HL-60 (cell line): ENCODE measurements at regions not wholly inside any gene's neighbourhood (a gene's known extent, or its start where the extent isn't known, plus 50 kb on each side); places are given as distances from the start of the nearest gene placed in this dataset.

ENCODE experiments used
- DNase-seq, 2 experiments: peaks; one replicate each; pipeline ENCODE4 v3.0.0-alpha.2; 2010 to 2020; ENCODE audit warnings: low read depth in 1 of 2, low spot score in 1 of 2
- H3K27ac ChIP-seq: fragments of 250-450 bp; sonication (Bioruptor Pico); replicated peaks from 2 replicates; pipeline ENCODE4 v1.5.1; 2020; ENCODE audit warnings: mild to moderate bottlenecking, moderate library complexity
- H3K27me3 ChIP-seq: fragments of 250-450 bp; sonication (Bioruptor Pico); 2 replicates; pipeline ENCODE4 v1.5.1; 2021; ENCODE audit warnings: mild to moderate bottlenecking, moderate library complexity; ENCODE audit not compliant: insufficient read depth, poor library complexity, severe bottlenecking
- H3K4me3 ChIP-seq: replicated peaks from 2 replicates; pipeline ENCODE4 v1.5.1; 2011; ENCODE audit warnings: mild to moderate bottlenecking, control low read depth, low read length; ENCODE audit not compliant: insufficient read depth
- GABPA ChIP-seq: IDR thresholded peaks from 2 replicates; pipeline ENCODE4 v1.6.1; 2012; ENCODE audit warnings: low read depth
- POLR2AphosphoS5 ChIP-seq: IDR thresholded peaks from 2 replicates; pipeline ENCODE4 v1.6.1; 2012; ENCODE audit warnings: low read depth
- SPI1 ChIP-seq: IDR thresholded peaks from 2 replicates; pipeline ENCODE4 v1.6.1; 2012; ENCODE audit warnings: low read depth, mild to moderate bottlenecking, borderline replicate concordance
- TF ChIP-seq, protein P1 (sequence below): IDR thresholded peaks from 2 replicates; pipeline ENCODE4 v1.6.1; 2012; ENCODE audit warnings: low read depth; ENCODE audit not compliant: insufficient replicate concordance
- TF ChIP-seq, protein P2 (sequence below): IDR thresholded peaks from one replicate; pipeline ENCODE4 v1.5.1; 2011; ENCODE audit warnings: low read length, control low read depth, inconsistent platforms; ENCODE audit not compliant: insufficient read depth

DNA sequence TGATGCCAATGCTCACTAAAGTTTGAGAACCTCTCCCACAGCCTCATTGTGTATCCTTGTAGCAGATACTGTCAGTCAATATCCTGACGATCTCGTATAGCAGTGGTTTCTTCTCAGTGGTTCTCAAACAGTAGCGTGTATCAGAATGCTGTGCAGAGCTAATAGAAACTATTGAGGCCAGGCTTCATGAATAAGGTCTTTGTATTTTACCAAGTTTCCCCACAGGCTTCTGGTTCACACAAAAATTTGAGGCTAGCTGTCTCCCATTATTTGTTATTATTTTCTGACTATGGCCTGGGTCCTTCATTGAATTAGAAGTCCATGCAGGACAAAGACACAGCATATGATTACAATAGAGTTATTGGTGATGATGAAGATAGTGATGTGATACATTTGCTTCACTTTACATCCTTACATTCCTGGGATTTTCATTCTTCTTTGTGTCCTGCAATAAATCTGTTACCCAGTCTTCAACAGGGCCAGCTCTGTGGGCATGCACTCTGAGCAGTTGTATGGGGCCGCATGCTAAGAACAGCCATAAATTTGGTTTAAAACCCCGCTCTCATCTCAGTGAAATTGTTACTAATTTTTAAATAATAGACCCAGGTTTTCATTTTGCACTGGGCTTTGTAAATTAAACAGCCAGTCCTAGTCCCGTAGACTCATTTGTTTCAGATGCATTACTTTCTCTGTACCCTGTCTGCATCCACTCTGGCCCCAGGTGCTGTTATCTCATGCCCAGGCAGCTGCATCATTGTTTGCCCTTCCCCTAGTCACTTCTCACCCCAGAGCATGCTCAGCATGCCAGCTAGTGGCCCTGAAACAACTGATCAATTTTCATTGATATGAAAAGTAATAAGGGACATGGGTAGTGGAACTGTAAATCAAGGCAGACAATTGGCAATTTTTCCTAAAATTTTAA is 199.9 kb upstream of the PIK3R1 start:
- Histone ChIP-seq H3K4me3 (no peak overlapping the region), H3K27ac (no peak overlapping the region), H3K27me3 (no peaks in the 10 kb centered on the region)
- no peak for DNase-seq
- TF ChIP-seq, protein P1, sequence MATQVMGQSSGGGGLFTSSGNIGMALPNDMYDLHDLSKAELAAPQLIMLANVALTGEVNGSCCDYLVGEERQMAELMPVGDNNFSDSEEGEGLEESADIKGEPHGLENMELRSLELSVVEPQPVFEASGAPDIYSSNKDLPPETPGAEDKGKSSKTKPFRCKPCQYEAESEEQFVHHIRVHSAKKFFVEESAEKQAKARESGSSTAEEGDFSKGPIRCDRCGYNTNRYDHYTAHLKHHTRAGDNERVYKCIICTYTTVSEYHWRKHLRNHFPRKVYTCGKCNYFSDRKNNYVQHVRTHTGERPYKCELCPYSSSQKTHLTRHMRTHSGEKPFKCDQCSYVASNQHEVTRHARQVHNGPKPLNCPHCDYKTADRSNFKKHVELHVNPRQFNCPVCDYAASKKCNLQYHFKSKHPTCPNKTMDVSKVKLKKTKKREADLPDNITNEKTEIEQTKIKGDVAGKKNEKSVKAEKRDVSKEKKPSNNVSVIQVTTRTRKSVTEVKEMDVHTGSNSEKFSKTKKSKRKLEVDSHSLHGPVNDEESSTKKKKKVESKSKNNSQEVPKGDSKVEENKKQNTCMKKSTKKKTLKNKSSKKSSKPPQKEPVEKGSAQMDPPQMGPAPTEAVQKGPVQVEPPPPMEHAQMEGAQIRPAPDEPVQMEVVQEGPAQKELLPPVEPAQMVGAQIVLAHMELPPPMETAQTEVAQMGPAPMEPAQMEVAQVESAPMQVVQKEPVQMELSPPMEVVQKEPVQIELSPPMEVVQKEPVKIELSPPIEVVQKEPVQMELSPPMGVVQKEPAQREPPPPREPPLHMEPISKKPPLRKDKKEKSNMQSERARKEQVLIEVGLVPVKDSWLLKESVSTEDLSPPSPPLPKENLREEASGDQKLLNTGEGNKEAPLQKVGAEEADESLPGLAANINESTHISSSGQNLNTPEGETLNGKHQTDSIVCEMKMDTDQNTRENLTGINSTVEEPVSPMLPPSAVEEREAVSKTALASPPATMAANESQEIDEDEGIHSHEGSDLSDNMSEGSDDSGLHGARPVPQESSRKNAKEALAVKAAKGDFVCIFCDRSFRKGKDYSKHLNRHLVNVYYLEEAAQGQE: no peak
- TF ChIP-seq GABPA (no peak), SPI1 (no peak), POLR2AphosphoS5 (no peak)
- TF ChIP-seq, protein P2, sequence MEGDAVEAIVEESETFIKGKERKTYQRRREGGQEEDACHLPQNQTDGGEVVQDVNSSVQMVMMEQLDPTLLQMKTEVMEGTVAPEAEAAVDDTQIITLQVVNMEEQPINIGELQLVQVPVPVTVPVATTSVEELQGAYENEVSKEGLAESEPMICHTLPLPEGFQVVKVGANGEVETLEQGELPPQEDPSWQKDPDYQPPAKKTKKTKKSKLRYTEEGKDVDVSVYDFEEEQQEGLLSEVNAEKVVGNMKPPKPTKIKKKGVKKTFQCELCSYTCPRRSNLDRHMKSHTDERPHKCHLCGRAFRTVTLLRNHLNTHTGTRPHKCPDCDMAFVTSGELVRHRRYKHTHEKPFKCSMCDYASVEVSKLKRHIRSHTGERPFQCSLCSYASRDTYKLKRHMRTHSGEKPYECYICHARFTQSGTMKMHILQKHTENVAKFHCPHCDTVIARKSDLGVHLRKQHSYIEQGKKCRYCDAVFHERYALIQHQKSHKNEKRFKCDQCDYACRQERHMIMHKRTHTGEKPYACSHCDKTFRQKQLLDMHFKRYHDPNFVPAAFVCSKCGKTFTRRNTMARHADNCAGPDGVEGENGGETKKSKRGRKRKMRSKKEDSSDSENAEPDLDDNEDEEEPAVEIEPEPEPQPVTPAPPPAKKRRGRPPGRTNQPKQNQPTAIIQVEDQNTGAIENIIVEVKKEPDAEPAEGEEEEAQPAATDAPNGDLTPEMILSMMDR: no peak

DNA sequence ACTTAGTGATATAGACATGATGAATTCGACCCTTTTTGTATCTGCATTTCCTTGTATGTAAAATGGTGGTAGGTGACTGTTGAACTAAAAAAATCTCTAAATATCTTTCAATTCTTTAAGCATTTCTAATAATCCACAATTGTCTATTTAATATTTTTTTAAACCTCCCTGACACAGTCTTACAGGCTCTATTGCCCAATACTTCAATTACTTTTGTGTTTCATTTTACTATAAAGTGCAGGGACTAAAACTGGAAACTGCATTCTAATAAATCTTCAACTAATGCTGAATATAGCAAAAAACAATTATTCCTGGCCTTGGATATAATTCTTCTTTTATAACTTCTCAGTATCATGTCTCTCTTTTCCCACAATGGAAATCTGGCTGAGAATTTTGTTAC is 202.7 kb upstream of the PIK3R1 start:
- Histone ChIP-seq H3K27me3 (no peaks in the 10 kb centered on the region), H3K4me3 (no peak overlapping the region), H3K27ac (no peak overlapping the region)
- DNase-seq: no peak
- TF ChIP-seq SPI1 (no peak), GABPA (no peak), POLR2AphosphoS5 (no peak)
- TF ChIP-seq, protein P1: no peak
- TF ChIP-seq, protein P2: no peak

DNA sequence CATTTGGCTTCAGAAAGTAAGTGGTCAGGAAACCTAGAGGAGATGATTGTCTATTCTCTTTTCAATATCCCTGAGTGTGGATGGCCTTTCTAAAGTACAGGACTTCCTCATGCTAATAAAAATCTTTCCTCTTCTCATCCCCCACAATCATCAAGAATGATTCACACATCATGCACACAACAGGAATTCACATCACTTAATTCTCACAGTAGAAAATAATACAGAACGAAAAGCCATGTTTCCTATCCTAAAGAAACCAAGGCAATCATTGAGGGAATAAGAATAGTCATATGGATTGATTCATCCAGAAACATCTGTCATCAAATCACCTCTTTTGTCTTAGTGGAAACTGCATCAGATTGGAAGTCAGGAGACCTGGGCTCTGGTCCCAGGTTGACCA is 203.1 kb upstream of the PIK3R1 start:
- Histone ChIP-seq H3K4me3 (no peak overlapping the region), H3K27ac (no peak overlapping the region), H3K27me3 (no peaks in the 10 kb centered on the region)
- DNase-seq: no peak
- TF ChIP-seq, protein P2: no peak
- no peak for TF ChIP-seq POLR2AphosphoS5
- TF ChIP-seq, protein P1: no peak
- no peak for TF ChIP-seq GABPA
- TF ChIP-seq SPI1: no peak
